K562 (cell line): ENCODE measurements at regions not wholly inside any gene's neighbourhood (a gene's known extent, or its start where the extent isn't known, plus 50 kb on each side); places are given as distances from the start of the nearest gene placed in this dataset.
A peak's percentile ranks its signal among the peaks of the same experiment; 100 is the strongest.

ENCODE experiments used
- ATAC-seq: fragments of 200-7000 bp; cut with Tn5 transposase; 3 replicates; pipeline ENCODE4 v1.9.1; 2020; ENCODE audit warnings: moderate library complexity
- BruUV-seq: library from RNA; stranded (reverse); fragments of 400-500 nt; replicated peaks from 2 replicates; lab custom pipeline; 2021; lab: Mats Ljungman, UMichigan
- CTCF ChIA-PET: fragments of 300-600 bp; formaldehyde crosslinking; extraction: SDS; loops from one replicate; lab custom pipeline; 2021; ENCODE audit warnings: low intra/inter-chr PET ratio; lab: Yijun Ruan, JAX
- POLR2A ChIA-PET: fragments of 300-600, 350-650 bp; sonication (Branson Sonifier 250); formaldehyde crosslinking; extraction: SDS; loops from one replicate; lab custom pipeline; 2021; ENCODE audit warnings: antibody characterized with exemption, inconsistent platforms; lab: Yijun Ruan, JAX
- DNase-seq, 4 experiments: peaks; one replicate each; pipeline versions ENCODE4 v3.0.0 to v3.0.0-alpha.2; 2011 to 2018; ENCODE audit warnings: low spot score in 3 of 4, mixed read lengths in 3 of 4; ENCODE audit errors: extremely low read depth in 1 of 4
- FAIRE-seq: peaks from 2 replicates; lab custom pipeline; 2011; peaks lifted over from hg19 to GRCh38; lab: Jason Lieb, UNC
- H2AFZ ChIP-seq: 2 replicates; pipeline ENCODE4 v1.6.0; 2011; ENCODE audit warnings: low read depth, low read length, control low read depth, inconsistent platforms
- H3K27ac ChIP-seq: fragments of 200-600 bp; 3 replicates; pipeline ENCODE4 v1.8.0; 2011; ENCODE audit warnings: low read depth, mild to moderate bottlenecking, control low read depth, inconsistent platforms, low read length, moderate library complexity, mixed read lengths; ENCODE audit errors: extremely low read depth
- H3K27me3 ChIP-seq, 2 experiments: fragments of 300-600 bp in 1 of 2; 2 replicates in 1 of 2; 3 replicates in 1 of 2; pipeline versions ENCODE4 v1.6.0 to v1.8.0; 2011; ENCODE audit warnings: inconsistent platforms in 2 of 2, low read length in 2 of 2, mild to moderate bottlenecking in 1 of 2, mixed read lengths in 1 of 2, moderate library complexity in 1 of 2; ENCODE audit not compliant: control insufficient read depth in 2 of 2, insufficient read depth in 2 of 2
- H3K36me3 ChIP-seq: fragments of 300-600 bp; 3 replicates; pipeline ENCODE4 v1.8.0; 2011; ENCODE audit warnings: mild to moderate bottlenecking, low read length, inconsistent platforms; ENCODE audit not compliant: control insufficient read depth, insufficient read depth
- H3K4me1 ChIP-seq, 2 experiments: fragments of 200-600 bp in 1 of 2; replicated peaks in 1 of 2; 2 replicates in 1 of 2; 3 replicates in 1 of 2; pipeline versions ENCODE4 v1.5.1 to v1.8.0; 2011; ENCODE audit warnings: inconsistent platforms in 2 of 2, low read length in 2 of 2, mild to moderate bottlenecking in 1 of 2, mixed read lengths in 1 of 2, moderate library complexity in 1 of 2; ENCODE audit not compliant: control insufficient read depth in 2 of 2, insufficient read depth in 2 of 2
- H3K4me2 ChIP-seq: 2 replicates; pipeline ENCODE4 v1.6.1; 2011; ENCODE audit warnings: low read length, control low read depth, inconsistent platforms, mixed read lengths; ENCODE audit not compliant: insufficient read depth
- H3K4me3 ChIP-seq: fragments of 200-600 bp; sonication (generic), shearing (Covaris generic); 2 replicates; pipeline ENCODE4 v1.5.1; 2016; ENCODE audit warnings: control low read depth, inconsistent platforms
- H3K79me2 ChIP-seq: fragments of 200-600 bp; 3 replicates; pipeline ENCODE4 v1.8.0; 2011; ENCODE audit warnings: low read length, inconsistent platforms; ENCODE audit not compliant: control insufficient read depth, insufficient read depth
- H3K9ac ChIP-seq, 2 experiments: 2 replicates each; pipeline versions ENCODE4 v1.6.0 to v1.6.1; 2011; ENCODE audit warnings: low read depth in 2 of 2, low read length in 2 of 2, control low read depth in 1 of 2, inconsistent platforms in 1 of 2, mild to moderate bottlenecking in 1 of 2, mixed read lengths in 1 of 2; ENCODE audit not compliant: insufficient read depth in 1 of 2
- H3K9me1 ChIP-seq: one replicate; pipeline ENCODE4 v1.6.0; 2011; ENCODE audit warnings: inconsistent platforms, mild to moderate bottlenecking, low read length, moderate library complexity; ENCODE audit not compliant: control insufficient read depth, insufficient read depth
- H3K9me3 ChIP-seq: replicated peaks from 2 replicates; pipeline ENCODE4 v1.5.1; 2011; ENCODE audit warnings: low read depth, low read length, inconsistent platforms; ENCODE audit not compliant: control insufficient read depth, insufficient read depth
- H4K20me1 ChIP-seq: replicated peaks from 2 replicates; pipeline ENCODE4 v1.6.1; 2011; ENCODE audit warnings: low read length, inconsistent platforms, mixed read lengths; ENCODE audit not compliant: control insufficient read depth, insufficient read depth
- ERF ChIP-seq: fragments of 450-650 bp; formaldehyde crosslinking; IDR thresholded peaks from 2 replicates; pipeline ENCODE4 v1.4.0; 2020; ENCODE audit warnings: mild to moderate bottlenecking, mixed read lengths
- MECOM ChIP-seq: fragments of 250-450 bp; sonication (Bioruptor Pico); IDR thresholded peaks from 2 replicates; pipeline ENCODE4 v1.8.0; 2022; ENCODE audit warnings: inconsistent platforms
- PRMT5 ChIP-seq: sonication (generic); formaldehyde crosslinking; IDR thresholded peaks from 2 replicates; pipeline ENCODE4 v1.5.0; 2020; ENCODE audit warnings: missing genetic modification reagents
- RBFOX2 ChIP-seq: fragments of 200-400 bp; formaldehyde crosslinking; IDR thresholded peaks from 2 replicates; pipeline ENCODE4 v1.6.1; 2017; ENCODE audit warnings: low read depth, mild to moderate bottlenecking, low read length, moderate library complexity
- RFX1 ChIP-seq: fragments of 450-650 bp; IDR thresholded peaks from 2 replicates; pipeline ENCODE4 v1.6.1; 2016; ENCODE audit warnings: mild to moderate bottlenecking, moderate library complexity
- SAP30 ChIP-seq: fragments of 200-600 bp; sonication (generic); IDR thresholded peaks from 2 replicates; pipeline ENCODE4 v1.6.1; 2012; ENCODE audit warnings: borderline replicate concordance, low read depth, mild to moderate bottlenecking, moderate library complexity, low read length, control low read depth, inconsistent platforms; ENCODE audit not compliant: insufficient read depth, poor library complexity, severe bottlenecking
- ZNF592 ChIP-seq: fragments of 450-650 bp; IDR thresholded peaks from 2 replicates; pipeline ENCODE4 v1.6.1; 2017; ENCODE audit warnings: antibody characterized with exemption, mild to moderate bottlenecking
- WGBS: fragments of 100-300 bp; shearing (Covaris generic); methylation state at CpG from one replicate; pipeline ENCODE4 v1.1.6; 2016; ENCODE audit warnings: low coverage, mixed read lengths; ENCODE audit not compliant: insufficient coverage; ENCODE audit errors: missing lambda C conversion rate; 5-methylcytosine and 5-hydroxymethylcytosine counted together
- in situ Hi-C: fragments of 300-500 bp; cut with MboI; formaldehyde crosslinking; loops from 4 replicates; pipeline ENCODE4 v1.15.0; 2018; ENCODE audit warnings: inconsistent platforms, mixed read lengths
- intact Hi-C: fragments of 100-400 bp; cut with micrococcal nuclease; formaldehyde crosslinking; loops from 2 replicates; pipeline ENCODE4 v1.14.2; 2022

- TF ChIP-seq ZNF592 (no peak), MECOM (no peak), ERF (CRISPR knock-in tag) (no peak), PRMT5 (no peak)
- TF ChIP-seq, all 486 proteins: peak for 0
Measured at GRCh38 chr11:130804306-130805076, 111.8 kb downstream of the SNX19 start (continued).

- intact Hi-C loops (no loop called here), in situ Hi-C loops (no loop called here)
- FAIRE-seq (no peak), ATAC-seq (no peak), DNase-seq (no peak)
- no peak overlapping the region for H3K9ac ChIP-seq
- TF ChIP-seq SAP30 (no peak), RBFOX2 (no peak), RFX1 (peak; percentile 67)
- H3K4me2 ChIP-seq = no peak overlapping the region
- CTCF ChIA-PET = no interaction called here
- H3K79me2 ChIP-seq = no peaks in the 10 kb centered on the region
- peaks cover 0 to 4% of the 10 kb centered on the region in 2 experiments; a peak in 2 of 5 replicates for H3K27me3 ChIP-seq
- H2AFZ ChIP-seq = no peak overlapping the region
- H3K9me1 ChIP-seq = no peaks in the 10 kb centered on the region
- no peak overlapping the region for H3K4me3 ChIP-seq
- no peaks in the 10 kb centered on the region for H4K20me1 ChIP-seq
- H3K36me3 ChIP-seq = no peaks in the 10 kb centered on the region
- POLR2A ChIA-PET = interaction anchor here (1.0 to 1.2 kb wide), 2 partner anchors 9 to 159 kb away, joined by 3 to 4 read pairs; no protein-coding TSS in a partner anchor
- no peaks in the 10 kb centered on the region for H3K4me1 ChIP-seq
- 0% methylated on average over 3 of the region's 3 CpGs for WGBS
- no TSS peak for BruUV-seq
- no peaks in the 10 kb centered on the region for H3K9me3 ChIP-seq
- no peak overlapping the region for H3K27ac ChIP-seq
Measured at GRCh38 chr11:130806746-130807145, 109.5 kb downstream of the SNX19 start.
